IMR-90 (cell line): ENCODE measurements at regions not wholly inside any gene's neighbourhood (a gene's known extent, or its start where the extent isn't known, plus 50 kb on each side); places are given as distances from the start of the nearest gene placed in this dataset.

ENCODE experiments used
- CHD1 ChIP-seq: IDR thresholded peaks from 2 replicates; pipeline ENCODE4 v1.6.1; 2012; ENCODE audit warnings: low read depth, low read length, improper control_type of control experiment
- CTCF ChIP-seq: conservative IDR thresholded peaks from 2 replicates; pipeline ENCODE4 v1.5.1; 2012; ENCODE audit warnings: mild to moderate bottlenecking, low read depth, low read length, improper control_type of control experiment
- ELK1 ChIP-seq: fragments of 150-350 bp; IDR thresholded peaks from 2 replicates; pipeline ENCODE4 v1.6.1; 2016; ENCODE audit warnings: low read depth, mild to moderate bottlenecking, low read length, moderate library complexity, borderline replicate concordance
- FOS ChIP-seq: fragments of 150-350 bp; IDR thresholded peaks from 2 replicates; pipeline ENCODE4 v1.6.1; 2016; ENCODE audit warnings: low read depth, low read length
- MAFK ChIP-seq: IDR thresholded peaks from 2 replicates; pipeline ENCODE4 v1.6.1; 2012; ENCODE audit warnings: low read depth, low read length, improper control_type of control experiment
- MXI1 ChIP-seq: IDR thresholded peaks from 2 replicates; pipeline ENCODE4 v1.6.1; 2012; ENCODE audit warnings: low read depth, mild to moderate bottlenecking, low read length, moderate library complexity, borderline replicate concordance
- POLR2A ChIP-seq: IDR thresholded peaks from 2 replicates; pipeline ENCODE4 v1.6.1; 2012; ENCODE audit warnings: mild to moderate bottlenecking, low read depth, low read length
- RAD21 ChIP-seq: IDR thresholded peaks from 2 replicates; pipeline ENCODE4 v1.6.1; 2012; ENCODE audit warnings: low read length, improper control_type of control experiment

- TF ChIP-seq CTCF (no peak), MAFK (no peak), RAD21 (no peak), POLR2A (no peak), FOS (no peak), MXI1 (no peak), CHD1 (no peak), ELK1 (no peak)
Measured at GRCh38 chr7:17460001-17460400, 161.5 kb downstream of the AHR start.
